ENCODE measurements at regions not wholly inside any gene's neighbourhood (a gene's known extent, or its start where the extent isn't known, plus 50 kb on each side); places are given as distances from the start of the nearest gene placed in this dataset.

- TF ChIP-seq, protein P1, sequence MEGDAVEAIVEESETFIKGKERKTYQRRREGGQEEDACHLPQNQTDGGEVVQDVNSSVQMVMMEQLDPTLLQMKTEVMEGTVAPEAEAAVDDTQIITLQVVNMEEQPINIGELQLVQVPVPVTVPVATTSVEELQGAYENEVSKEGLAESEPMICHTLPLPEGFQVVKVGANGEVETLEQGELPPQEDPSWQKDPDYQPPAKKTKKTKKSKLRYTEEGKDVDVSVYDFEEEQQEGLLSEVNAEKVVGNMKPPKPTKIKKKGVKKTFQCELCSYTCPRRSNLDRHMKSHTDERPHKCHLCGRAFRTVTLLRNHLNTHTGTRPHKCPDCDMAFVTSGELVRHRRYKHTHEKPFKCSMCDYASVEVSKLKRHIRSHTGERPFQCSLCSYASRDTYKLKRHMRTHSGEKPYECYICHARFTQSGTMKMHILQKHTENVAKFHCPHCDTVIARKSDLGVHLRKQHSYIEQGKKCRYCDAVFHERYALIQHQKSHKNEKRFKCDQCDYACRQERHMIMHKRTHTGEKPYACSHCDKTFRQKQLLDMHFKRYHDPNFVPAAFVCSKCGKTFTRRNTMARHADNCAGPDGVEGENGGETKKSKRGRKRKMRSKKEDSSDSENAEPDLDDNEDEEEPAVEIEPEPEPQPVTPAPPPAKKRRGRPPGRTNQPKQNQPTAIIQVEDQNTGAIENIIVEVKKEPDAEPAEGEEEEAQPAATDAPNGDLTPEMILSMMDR (IDR thresholded peaks at IDR 0.05) = no peak
- no peak for TF ChIP-seq POLR2AphosphoS5 (IDR thresholded peaks at IDR 0.05)
- no peak for TF ChIP-seq POLR2A (IDR thresholded peaks at IDR 0.05)
Observed at GRCh38 chr15:24394303-24394702, 281.3 kb upstream of the NPAP1 start.
